H9 (cell line): ENCODE measurements at regions not wholly inside any gene's neighbourhood (a gene's known extent, or its start where the extent isn't known, plus 50 kb on each side); places are given as distances from the start of the nearest gene placed in this dataset.

ENCODE experiments used
- DNase-seq: peaks from one replicate; pipeline ENCODE4 v3.0.0-alpha.2; 2017
- H2AFZ ChIP-seq: one replicate; pipeline ENCODE4 v1.6.1; 2013; ENCODE audit warnings: mild to moderate bottlenecking, low read length, control low read depth, moderate library complexity
- H2AK5ac ChIP-seq: 2 replicates; pipeline ENCODE4 v1.6.1; 2013; ENCODE audit warnings: low read length, control low read depth, mixed read lengths; ENCODE audit not compliant: insufficient read length
- H2BK120ac ChIP-seq: one replicate; pipeline ENCODE4 v1.6.1; 2013; ENCODE audit warnings: low read depth, mild to moderate bottlenecking, low read length, control low read depth, inconsistent platforms; ENCODE audit not compliant: poor library complexity, severe bottlenecking
- H2BK12ac ChIP-seq: 2 replicates; pipeline ENCODE4 v1.6.1; 2013; ENCODE audit warnings: low read length, control low read depth, mixed read lengths, low read depth; ENCODE audit not compliant: insufficient read length
- H2BK15ac ChIP-seq: 2 replicates; pipeline ENCODE4 v1.6.1; 2013; ENCODE audit warnings: low read depth, low read length, control low read depth
- H2BK20ac ChIP-seq: one replicate; pipeline ENCODE4 v1.6.1; 2013; ENCODE audit warnings: low read depth, mild to moderate bottlenecking, low read length, control low read depth, inconsistent platforms; ENCODE audit not compliant: poor library complexity, severe bottlenecking
- H2BK5ac ChIP-seq: 2 replicates; pipeline ENCODE4 v1.6.1; 2013; ENCODE audit warnings: low read length, control low read depth, mixed read lengths; ENCODE audit not compliant: insufficient read length
- H3K14ac ChIP-seq: 2 replicates; pipeline ENCODE4 v1.6.1; 2013; ENCODE audit warnings: low read length, control low read depth; ENCODE audit not compliant: insufficient read depth
- H3K18ac ChIP-seq: 2 replicates; pipeline ENCODE4 v1.6.1; 2013; ENCODE audit warnings: low read depth, mild to moderate bottlenecking, mixed read lengths, low read length, control low read depth; ENCODE audit not compliant: insufficient read length
- H3K23ac ChIP-seq: 2 replicates; pipeline ENCODE4 v1.6.1; 2013; ENCODE audit warnings: low read length, control low read depth, mixed read lengths, low read depth; ENCODE audit not compliant: insufficient read length
- H3K23me2 ChIP-seq: 2 replicates; pipeline ENCODE4 v1.6.1; 2013; ENCODE audit warnings: low read depth, mild to moderate bottlenecking, mixed read lengths, low read length, control low read depth; ENCODE audit not compliant: insufficient read length, poor library complexity, severe bottlenecking
- H3K27ac ChIP-seq: 2 replicates; pipeline ENCODE4 v1.5.1; 2013; ENCODE audit warnings: low read length, control low read depth, mixed read lengths, low read depth; ENCODE audit not compliant: insufficient read length
- H3K27me3 ChIP-seq: 2 replicates; pipeline ENCODE4 v1.6.1; 2013; ENCODE audit warnings: low read length, control low read depth, inconsistent platforms; ENCODE audit not compliant: insufficient read depth
- H3K4ac ChIP-seq: 2 replicates; pipeline ENCODE4 v1.6.1; 2013; ENCODE audit warnings: low read depth, mild to moderate bottlenecking, control low read depth, inconsistent platforms, low read length, moderate library complexity
- H3K4me1 ChIP-seq: 2 replicates; pipeline ENCODE4 v1.6.1; 2013; ENCODE audit warnings: low read length, control low read depth, inconsistent platforms; ENCODE audit not compliant: insufficient read depth
- H3K4me2 ChIP-seq: 2 replicates; pipeline ENCODE4 v1.6.1; 2013; ENCODE audit warnings: low read length, control low read depth, mixed read lengths; ENCODE audit not compliant: insufficient read length, insufficient read depth
- H3K56ac ChIP-seq: 2 replicates; pipeline ENCODE4 v1.6.1; 2013; ENCODE audit warnings: low read depth, mild to moderate bottlenecking, mixed read lengths, low read length, control low read depth; ENCODE audit not compliant: insufficient read length
- H3K79me1 ChIP-seq: 2 replicates; pipeline ENCODE4 v1.6.1; 2013; ENCODE audit warnings: low read depth, mild to moderate bottlenecking, moderate library complexity, low read length, control low read depth, inconsistent platforms; ENCODE audit not compliant: insufficient read depth, poor library complexity, severe bottlenecking
- H3K79me2 ChIP-seq: 2 replicates; pipeline ENCODE4 v1.6.1; 2013; ENCODE audit warnings: low read length, control low read depth, inconsistent platforms; ENCODE audit not compliant: insufficient read depth
- H3K9ac ChIP-seq: 2 replicates; pipeline ENCODE4 v1.6.1; 2013; ENCODE audit warnings: low read length, control low read depth, mixed read lengths; ENCODE audit not compliant: insufficient read length; ENCODE audit errors: extremely low read depth
- H3K9me3 ChIP-seq: one replicate; pipeline ENCODE4 v1.6.1; 2013; ENCODE audit warnings: low read depth, low read length, inconsistent platforms; ENCODE audit not compliant: control insufficient read depth
- H3T11ph ChIP-seq: one replicate; pipeline ENCODE4 v1.6.1; 2013; ENCODE audit warnings: mild to moderate bottlenecking, low read length, control low read depth, inconsistent platforms
- H4K20me1 ChIP-seq: one replicate; pipeline ENCODE4 v1.6.1; 2013; ENCODE audit not compliant: control insufficient read depth, insufficient read length, insufficient read depth
- H4K5ac ChIP-seq: 2 replicates; pipeline ENCODE4 v1.6.1; 2013; ENCODE audit warnings: low read depth, mild to moderate bottlenecking, mixed read lengths, low read length, control low read depth; ENCODE audit not compliant: insufficient read length
- H4K8ac ChIP-seq: replicated peaks from 2 replicates; pipeline ENCODE4 v1.6.1; 2013; ENCODE audit warnings: low read length, control low read depth, mixed read lengths, low read depth; ENCODE audit not compliant: insufficient read length
- H4K91ac ChIP-seq: 2 replicates; pipeline ENCODE4 v1.6.1; 2013; ENCODE audit warnings: low read depth, mild to moderate bottlenecking, moderate library complexity, mixed read lengths, low read length, control low read depth; ENCODE audit not compliant: insufficient read length
- H3K27ac Mint-ChIP-seq, 3 experiments: 2 replicates in 2 of 3; 3 replicates in 1 of 3; pipeline ENCODE4 v1.8.0; 2020 to 2021; ENCODE audit warnings: mixed read lengths in 3 of 3, mild to moderate bottlenecking in 1 of 3, moderate library complexity in 1 of 3
- H3K27me3 Mint-ChIP-seq: 2 replicates; pipeline ENCODE4 v1.8.0; 2021; ENCODE audit warnings: low read depth, mild to moderate bottlenecking, moderate library complexity, mixed read lengths
- H3K36me3 Mint-ChIP-seq, 3 experiments: 2 replicates in 2 of 3; 3 replicates in 1 of 3; pipeline ENCODE4 v1.8.0; 2020 to 2021; ENCODE audit warnings: low read depth in 3 of 3, mixed read lengths in 3 of 3; ENCODE audit not compliant: insufficient read depth in 1 of 3
- H3K4me1 Mint-ChIP-seq, 2 experiments: 2 replicates each; pipeline ENCODE4 v1.8.0; 2020; ENCODE audit warnings: mixed read lengths in 2 of 2
- H3K4me3 Mint-ChIP-seq, 2 experiments: 2 replicates in 1 of 2; 3 replicates in 1 of 2; pipeline ENCODE4 v1.8.0; 2020 to 2021; ENCODE audit warnings: mild to moderate bottlenecking in 2 of 2, mixed read lengths in 2 of 2, moderate library complexity in 1 of 2
- H3K9me3 Mint-ChIP-seq, 2 experiments: 2 replicates in 1 of 2; 3 replicates in 1 of 2; pipeline ENCODE4 v1.8.0; 2020; ENCODE audit warnings: mild to moderate bottlenecking in 2 of 2, mixed read lengths in 2 of 2, moderate library complexity in 1 of 2
- WGBS: extraction: QIAGEN DNeasy Blood & Tissue Kit; methylation state at CpG from one replicate; pipeline ENCODE4 v1.1.7; 2013; ENCODE audit warnings: missing lambda C conversion rate, low lambda C conversion rate, mixed read lengths; ENCODE audit not compliant: insufficient read length; ENCODE audit errors: extremely low coverage; 5-methylcytosine and 5-hydroxymethylcytosine counted together
- TF ChIP-seq, protein P1 (sequence below): fragments of 200-600 bp; sonication (generic); conservative IDR thresholded peaks from 3 replicates; pipeline ENCODE4 v1.8.0; 2021; ENCODE audit warnings: antibody characterized with exemption, mild to moderate bottlenecking

DNA sequence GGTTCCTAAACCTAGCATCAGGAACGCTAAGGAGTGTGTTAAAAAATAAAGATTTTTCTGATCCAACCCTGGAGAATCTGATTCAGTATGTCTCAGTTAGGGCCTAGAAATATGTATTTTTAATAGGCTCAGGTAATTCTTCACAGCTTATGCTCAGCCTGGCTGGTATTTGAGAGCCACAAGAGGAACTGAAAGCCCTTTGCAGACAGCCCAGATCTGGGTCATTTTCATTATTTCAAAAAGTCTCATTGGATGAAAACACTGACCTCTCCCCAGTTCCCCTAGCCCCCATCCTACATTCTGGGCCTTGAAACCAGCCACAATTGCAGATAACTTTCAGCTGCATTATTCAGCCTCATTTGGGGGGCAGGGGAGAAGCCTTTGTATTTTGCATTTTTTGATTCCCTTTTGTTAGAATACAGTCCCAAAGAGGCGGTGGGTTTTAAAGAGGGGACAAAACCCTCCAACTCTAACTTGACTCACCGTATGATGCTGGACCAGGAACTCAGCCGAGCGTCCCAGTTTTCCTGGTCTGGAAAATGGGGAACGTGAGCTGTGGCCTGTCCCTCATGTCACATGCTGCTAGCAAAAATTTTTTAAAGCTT lies 66.0 kb upstream of the LARGE1 start:
- H3K14ac ChIP-seq, result no peak overlapping the region
- Mint-ChIP-seq H3K27ac (peak overlapping the region in 1 of 3 experiments; percentile 35; a peak in 2 of 7 replicates), H3K9me3 (no peaks in the 10 kb centered on the region), H3K27me3 (no peaks in the 10 kb centered on the region; the same call in 1 of the 2 replicates), H3K36me3 (no peaks in the 10 kb centered on the region), H3K4me1 (peaks cover 34 to 42% of the 10 kb centered on the region in 2 experiments), H3K4me3 (peak overlapping the region in 1 of 2 experiments; percentile 1; a peak in 1 of 5 replicates)
- H4K5ac ChIP-seq, result no peak overlapping the region
- TF ChIP-seq, protein P1, sequence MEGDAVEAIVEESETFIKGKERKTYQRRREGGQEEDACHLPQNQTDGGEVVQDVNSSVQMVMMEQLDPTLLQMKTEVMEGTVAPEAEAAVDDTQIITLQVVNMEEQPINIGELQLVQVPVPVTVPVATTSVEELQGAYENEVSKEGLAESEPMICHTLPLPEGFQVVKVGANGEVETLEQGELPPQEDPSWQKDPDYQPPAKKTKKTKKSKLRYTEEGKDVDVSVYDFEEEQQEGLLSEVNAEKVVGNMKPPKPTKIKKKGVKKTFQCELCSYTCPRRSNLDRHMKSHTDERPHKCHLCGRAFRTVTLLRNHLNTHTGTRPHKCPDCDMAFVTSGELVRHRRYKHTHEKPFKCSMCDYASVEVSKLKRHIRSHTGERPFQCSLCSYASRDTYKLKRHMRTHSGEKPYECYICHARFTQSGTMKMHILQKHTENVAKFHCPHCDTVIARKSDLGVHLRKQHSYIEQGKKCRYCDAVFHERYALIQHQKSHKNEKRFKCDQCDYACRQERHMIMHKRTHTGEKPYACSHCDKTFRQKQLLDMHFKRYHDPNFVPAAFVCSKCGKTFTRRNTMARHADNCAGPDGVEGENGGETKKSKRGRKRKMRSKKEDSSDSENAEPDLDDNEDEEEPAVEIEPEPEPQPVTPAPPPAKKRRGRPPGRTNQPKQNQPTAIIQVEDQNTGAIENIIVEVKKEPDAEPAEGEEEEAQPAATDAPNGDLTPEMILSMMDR, result no peak
- H3T11ph ChIP-seq, result no peak overlapping the region
- peak overlapping the region; percentile 20 for H3K4me2 ChIP-seq
- no peaks in the 10 kb centered on the region for H3K9me3 ChIP-seq
- H3K23ac ChIP-seq, result no peak overlapping the region
- H4K8ac ChIP-seq, result no peak overlapping the region
- no peak overlapping the region for H2AFZ ChIP-seq
- H3K79me1 ChIP-seq, result no peaks in the 10 kb centered on the region
- no peak overlapping the region for H3K18ac ChIP-seq
- no peak overlapping the region for H4K91ac ChIP-seq
- H3K27ac ChIP-seq, result no peak overlapping the region
- no peak overlapping the region for H2BK15ac ChIP-seq
- no peak overlapping the region for H2AK5ac ChIP-seq
- H3K4ac ChIP-seq, result no peak overlapping the region
- no peak overlapping the region for H3K9ac ChIP-seq
- H2BK120ac ChIP-seq, result no peak overlapping the region
- no peaks in the 10 kb centered on the region for H3K23me2 ChIP-seq
- no CpG with 5 or more reads among the region's 6 CpGs for WGBS
- H3K56ac ChIP-seq, result no peak overlapping the region
- H2BK5ac ChIP-seq, result no peak overlapping the region
- peaks cover 15% of the 10 kb centered on the region; the same call in 1 of the 2 replicates for H3K4me1 ChIP-seq
- no peak overlapping the region for H2BK20ac ChIP-seq
- H2BK12ac ChIP-seq, result no peak overlapping the region
- no peaks in the 10 kb centered on the region for H3K79me2 ChIP-seq
- H3K27me3 ChIP-seq, result no peaks in the 10 kb centered on the region
- no peaks in the 10 kb centered on the region for H4K20me1 ChIP-seq
- no peak for DNase-seq
